ENCODE measurements at regions not wholly inside any gene's neighbourhood (a gene's known extent, or its start where the extent isn't known, plus 50 kb on each side); places are given as distances from the start of the nearest gene placed in this dataset.

- TF ChIP-seq CTCF (IDR thresholded peaks at IDR 0.05; ENCODE audit: poor library complexity): no peak
- TF ChIP-seq EZH2 (IDR thresholded peaks at IDR 0.05; ENCODE audit: borderline replicate concordance): no peak
- no peak for TF ChIP-seq EZH2phosphoT487 (IDR thresholded peaks at IDR 0.05; ENCODE audit: low read depth, severe bottlenecking, unreplicated experiment)
These were observed 194.0 kb downstream of the MYLK4 start for GRCh38 chr6:2556761-2557160.

Measured in hepatocyte (in vitro differentiated cells).